ENCODE measurements at regions not wholly inside any gene's neighbourhood (a gene's known extent, or its start where the extent isn't known, plus 50 kb on each side); places are given as distances from the start of the nearest gene placed in this dataset.
A peak's percentile ranks its signal among the peaks of the same experiment; 100 is the strongest.

DNA sequence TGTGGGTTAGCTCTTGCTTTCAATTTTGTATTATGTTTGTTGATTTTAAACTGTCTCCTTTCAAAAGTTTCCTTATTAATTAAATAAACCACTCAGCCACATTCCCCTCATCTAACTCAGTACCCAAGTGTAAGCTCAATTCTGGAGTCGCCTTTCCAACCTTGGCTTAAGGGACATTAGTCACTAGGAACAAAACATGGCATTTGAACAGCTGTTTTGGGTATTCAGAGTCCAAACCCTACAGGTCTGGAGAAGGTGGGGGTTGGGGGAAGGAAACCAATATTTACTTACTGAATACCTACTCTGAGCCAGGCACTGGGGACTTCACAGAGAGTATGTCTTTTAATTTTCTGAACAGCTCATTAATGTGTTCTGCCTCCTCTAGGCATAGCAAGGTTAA, 117.2 kb upstream of the JUN start:
- WGBS (ENCODE audit: insufficient coverage, low coverage, low lambda C conversion rate, missing lambda C conversion rate), result 92% methylated on average over 1 of the region's 1 CpG
- ATAC-seq (no peak), DNase-seq (no peak)
- H3K27me3 ChIP-seq, result no peaks in the 10 kb centered on the region
- TF ChIP-seq POLR2A (IDR thresholded peaks at IDR 0.05), result no peak
- TF ChIP-seq, protein P1, sequence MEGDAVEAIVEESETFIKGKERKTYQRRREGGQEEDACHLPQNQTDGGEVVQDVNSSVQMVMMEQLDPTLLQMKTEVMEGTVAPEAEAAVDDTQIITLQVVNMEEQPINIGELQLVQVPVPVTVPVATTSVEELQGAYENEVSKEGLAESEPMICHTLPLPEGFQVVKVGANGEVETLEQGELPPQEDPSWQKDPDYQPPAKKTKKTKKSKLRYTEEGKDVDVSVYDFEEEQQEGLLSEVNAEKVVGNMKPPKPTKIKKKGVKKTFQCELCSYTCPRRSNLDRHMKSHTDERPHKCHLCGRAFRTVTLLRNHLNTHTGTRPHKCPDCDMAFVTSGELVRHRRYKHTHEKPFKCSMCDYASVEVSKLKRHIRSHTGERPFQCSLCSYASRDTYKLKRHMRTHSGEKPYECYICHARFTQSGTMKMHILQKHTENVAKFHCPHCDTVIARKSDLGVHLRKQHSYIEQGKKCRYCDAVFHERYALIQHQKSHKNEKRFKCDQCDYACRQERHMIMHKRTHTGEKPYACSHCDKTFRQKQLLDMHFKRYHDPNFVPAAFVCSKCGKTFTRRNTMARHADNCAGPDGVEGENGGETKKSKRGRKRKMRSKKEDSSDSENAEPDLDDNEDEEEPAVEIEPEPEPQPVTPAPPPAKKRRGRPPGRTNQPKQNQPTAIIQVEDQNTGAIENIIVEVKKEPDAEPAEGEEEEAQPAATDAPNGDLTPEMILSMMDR (IDR thresholded peaks at IDR 0.05), result no peak
- H3K9me3 ChIP-seq, result no peaks in the 10 kb centered on the region
- H3K4me1 ChIP-seq, result peaks cover 0 to 22% (median 2%) of the 10 kb centered on the region in 4 donors
- no peak overlapping the region for H3K4me3 ChIP-seq
- no peak overlapping the region for H3K27ac ChIP-seq
- intact Hi-C loops (cut with DNase I), result no loop called here
- H3K36me3 ChIP-seq, result no peaks in the 10 kb centered on the region

DNA sequence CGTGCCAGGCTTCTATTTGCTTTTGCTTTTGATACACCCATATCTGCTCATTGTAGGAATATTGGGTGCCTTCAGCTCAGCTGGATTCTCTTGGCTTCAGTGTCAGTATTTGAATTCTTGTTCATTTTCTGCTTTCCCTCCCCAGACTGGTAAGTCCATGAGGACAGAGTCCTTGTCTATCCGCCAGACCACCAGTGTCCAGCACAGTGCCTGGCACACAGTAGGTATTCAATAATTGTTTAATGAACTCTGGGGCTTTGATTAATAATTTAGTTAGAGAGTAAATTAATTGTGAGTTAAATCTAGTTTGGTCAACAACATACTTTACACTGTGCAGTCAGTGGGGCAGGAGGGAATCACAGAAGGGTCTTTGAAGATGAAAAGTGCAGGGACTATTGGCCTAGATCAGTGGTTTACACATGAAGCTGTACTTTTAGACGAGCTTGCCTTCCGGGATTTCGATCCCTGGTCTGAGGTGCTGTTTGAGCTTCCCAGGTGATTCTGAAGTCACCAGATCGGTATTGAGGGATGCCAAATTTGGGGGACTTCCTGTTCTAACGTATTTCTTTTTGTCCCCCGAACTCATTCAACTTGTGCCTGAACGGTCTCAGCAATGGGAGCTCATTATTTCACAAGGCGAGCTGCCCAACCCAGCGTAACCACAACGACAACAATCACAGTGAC, 119.1 kb upstream of the JUN start:
- Histone ChIP-seq H3K27ac (peak overlapping the region; percentile 88 to 96 (median 93)), H3K9me3 (no peaks in the 10 kb centered on the region), H3K36me3 (no peaks in the 10 kb centered on the region), H3K4me1 (peaks cover 0 to 22% (median 2%) of the 10 kb centered on the region in 4 donors), H3K27me3 (no peaks in the 10 kb centered on the region), H3K4me3 (peak overlapping the region; percentile 35 to 62 (median 58))
- intact Hi-C loops (cut with DNase I), result no loop called here
- WGBS (ENCODE audit: insufficient coverage, low coverage, low lambda C conversion rate, missing lambda C conversion rate), result 15% methylated on average over 12 of the region's 12 CpGs
- no peak for TF ChIP-seq POLR2A (IDR thresholded peaks at IDR 0.05)
- TF ChIP-seq, protein P1 (IDR thresholded peaks at IDR 0.05), result no peak
- DNase-seq, result no peak
- peak in 2 of 4 donors; percentile 0 to 4 for ATAC-seq

DNA sequence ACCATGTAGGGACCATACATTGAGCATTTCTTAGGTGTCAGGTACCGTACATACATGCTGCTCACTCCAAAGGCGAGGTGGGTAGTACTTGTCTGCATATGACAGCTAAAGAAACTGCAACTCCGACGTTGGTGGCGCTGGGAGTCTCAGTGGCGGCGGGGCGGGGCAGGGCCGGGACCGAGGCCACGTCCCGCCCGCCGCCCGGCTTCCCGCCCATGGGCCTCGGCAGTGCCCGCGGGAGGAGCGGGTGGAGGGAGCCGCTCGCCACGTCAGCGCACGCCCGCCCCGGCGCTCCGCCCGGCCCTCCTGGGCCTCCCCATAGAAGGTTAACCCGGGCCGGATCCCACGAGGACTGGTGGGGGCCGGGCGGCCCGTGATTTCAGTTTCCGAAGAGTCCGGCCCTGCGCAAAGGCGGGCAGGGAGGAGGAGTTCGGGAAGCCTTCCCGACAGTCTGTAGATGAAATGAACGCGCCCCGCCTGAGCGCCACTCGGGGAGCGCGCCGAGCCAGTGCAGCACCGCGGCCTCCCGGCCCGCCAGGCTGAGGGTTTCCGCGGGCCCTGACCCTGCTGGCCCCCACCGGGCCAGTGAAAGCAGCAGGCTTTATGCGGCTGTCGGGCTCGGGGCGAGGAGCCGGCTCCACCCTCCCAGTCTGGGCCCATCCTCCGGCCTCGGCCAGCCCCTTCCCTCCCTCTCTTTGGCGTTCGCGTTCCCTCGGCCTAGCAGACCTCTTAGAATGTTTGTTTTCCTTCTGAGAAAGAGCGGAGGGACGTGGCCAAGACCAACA, 119.9 kb upstream of the JUN start:
- Histone ChIP-seq H3K4me3 (peak overlapping the region; percentile 35 to 62 (median 58)), H3K9me3 (no peaks in the 10 kb centered on the region), H3K36me3 (no peaks in the 10 kb centered on the region), H3K27me3 (no peaks in the 10 kb centered on the region), H3K4me1 (peaks cover 0 to 20% (median 2%) of the 10 kb centered on the region in 4 donors), H3K27ac (peak overlapping the region; percentile 88 to 96 (median 93))
- 0% methylated on average over 18 of the region's 70 CpGs for WGBS (ENCODE audit: insufficient coverage, low coverage, low lambda C conversion rate, missing lambda C conversion rate)
- intact Hi-C loops (cut with DNase I), result no loop called here
- ATAC-seq (peak; percentile 86 to 95 (median 94)), DNase-seq (peak; percentile 97 to 98 (median 97))
- TF ChIP-seq, protein P1 (IDR thresholded peaks at IDR 0.05), result no peak
- TF ChIP-seq POLR2A (IDR thresholded peaks at IDR 0.05), result peak; percentile 98

DNA sequence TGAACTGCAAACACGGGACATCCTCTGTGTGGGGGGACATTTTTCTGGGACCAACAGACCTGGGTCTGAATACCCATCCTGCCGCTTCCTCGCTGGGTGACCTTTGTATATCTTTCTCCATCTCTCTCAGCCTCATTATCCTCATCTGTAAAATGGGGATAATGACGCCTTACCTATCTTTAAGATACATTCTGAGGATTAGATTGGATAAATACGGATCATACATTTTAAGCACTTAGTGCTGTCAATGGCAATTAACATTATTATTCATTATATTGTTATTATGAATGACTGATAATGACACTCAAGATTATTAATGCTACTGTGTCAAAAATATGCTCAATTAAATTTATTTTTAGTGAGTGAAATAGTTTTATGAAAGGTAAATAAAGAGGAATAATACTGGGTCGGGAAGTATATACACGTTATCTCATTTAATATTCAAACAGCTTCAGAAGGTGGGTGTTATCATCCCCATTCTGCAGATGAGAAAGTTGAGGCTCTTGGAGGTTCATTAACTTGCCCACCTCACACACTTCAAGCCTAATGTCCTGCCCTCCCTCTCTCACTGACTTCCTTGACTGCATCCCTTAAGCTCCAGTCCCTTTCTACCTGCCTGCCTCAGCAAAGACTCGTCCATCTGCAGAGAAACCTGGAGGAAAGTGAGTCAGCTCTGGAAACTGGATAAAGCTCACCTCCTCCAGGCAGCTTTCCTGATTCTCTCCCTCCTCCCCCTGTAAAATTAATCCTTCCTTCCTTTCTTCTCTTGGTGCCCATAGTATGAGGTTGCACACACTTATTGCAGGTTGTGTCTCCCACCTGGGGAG, 120.7 kb upstream of the JUN start:
- Histone ChIP-seq H3K4me1 (peaks cover 0 to 12% (median 0%) of the 10 kb centered on the region in 4 donors), H3K27ac (peak overlapping the region; percentile 88 to 96 (median 93)), H3K27me3 (no peaks in the 10 kb centered on the region), H3K4me3 (peak overlapping the region; percentile 35 to 62 (median 58)), H3K36me3 (no peaks in the 10 kb centered on the region), H3K9me3 (no peaks in the 10 kb centered on the region)
- DNase-seq (no peak), ATAC-seq (no peak)
- WGBS (ENCODE audit: insufficient coverage, low coverage, low lambda C conversion rate, missing lambda C conversion rate), result 55% methylated on average over 7 of the region's 8 CpGs
- no peak for TF ChIP-seq POLR2A (IDR thresholded peaks at IDR 0.05)
- TF ChIP-seq, protein P1 (IDR thresholded peaks at IDR 0.05), result no peak
- intact Hi-C loops (cut with DNase I), result no loop called here
